GM12872 (cell line): ENCODE measurements at regions not wholly inside any gene's neighbourhood (a gene's known extent, or its start where the extent isn't known, plus 50 kb on each side); places are given as distances from the start of the nearest gene placed in this dataset.

Source experiments
- TF ChIP-seq, protein P1 (sequence below): IDR thresholded peaks from 3 replicates; pipeline ENCODE4 v1.5.1; 2011; ENCODE audit warnings: low read depth, mild to moderate bottlenecking, low read length, moderate library complexity; ENCODE audit not compliant: insufficient read depth

GRCh38 chr20:12740647-12741046, 268.1 kb upstream of the SPTLC3 start:
- TF ChIP-seq, protein P1, sequence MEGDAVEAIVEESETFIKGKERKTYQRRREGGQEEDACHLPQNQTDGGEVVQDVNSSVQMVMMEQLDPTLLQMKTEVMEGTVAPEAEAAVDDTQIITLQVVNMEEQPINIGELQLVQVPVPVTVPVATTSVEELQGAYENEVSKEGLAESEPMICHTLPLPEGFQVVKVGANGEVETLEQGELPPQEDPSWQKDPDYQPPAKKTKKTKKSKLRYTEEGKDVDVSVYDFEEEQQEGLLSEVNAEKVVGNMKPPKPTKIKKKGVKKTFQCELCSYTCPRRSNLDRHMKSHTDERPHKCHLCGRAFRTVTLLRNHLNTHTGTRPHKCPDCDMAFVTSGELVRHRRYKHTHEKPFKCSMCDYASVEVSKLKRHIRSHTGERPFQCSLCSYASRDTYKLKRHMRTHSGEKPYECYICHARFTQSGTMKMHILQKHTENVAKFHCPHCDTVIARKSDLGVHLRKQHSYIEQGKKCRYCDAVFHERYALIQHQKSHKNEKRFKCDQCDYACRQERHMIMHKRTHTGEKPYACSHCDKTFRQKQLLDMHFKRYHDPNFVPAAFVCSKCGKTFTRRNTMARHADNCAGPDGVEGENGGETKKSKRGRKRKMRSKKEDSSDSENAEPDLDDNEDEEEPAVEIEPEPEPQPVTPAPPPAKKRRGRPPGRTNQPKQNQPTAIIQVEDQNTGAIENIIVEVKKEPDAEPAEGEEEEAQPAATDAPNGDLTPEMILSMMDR = no peak

- TF ChIP-seq, protein P1 = no peak
These were observed 264.7 kb upstream of the SPTLC3 start for GRCh38 chr20:12744037-12744436.

DNA sequence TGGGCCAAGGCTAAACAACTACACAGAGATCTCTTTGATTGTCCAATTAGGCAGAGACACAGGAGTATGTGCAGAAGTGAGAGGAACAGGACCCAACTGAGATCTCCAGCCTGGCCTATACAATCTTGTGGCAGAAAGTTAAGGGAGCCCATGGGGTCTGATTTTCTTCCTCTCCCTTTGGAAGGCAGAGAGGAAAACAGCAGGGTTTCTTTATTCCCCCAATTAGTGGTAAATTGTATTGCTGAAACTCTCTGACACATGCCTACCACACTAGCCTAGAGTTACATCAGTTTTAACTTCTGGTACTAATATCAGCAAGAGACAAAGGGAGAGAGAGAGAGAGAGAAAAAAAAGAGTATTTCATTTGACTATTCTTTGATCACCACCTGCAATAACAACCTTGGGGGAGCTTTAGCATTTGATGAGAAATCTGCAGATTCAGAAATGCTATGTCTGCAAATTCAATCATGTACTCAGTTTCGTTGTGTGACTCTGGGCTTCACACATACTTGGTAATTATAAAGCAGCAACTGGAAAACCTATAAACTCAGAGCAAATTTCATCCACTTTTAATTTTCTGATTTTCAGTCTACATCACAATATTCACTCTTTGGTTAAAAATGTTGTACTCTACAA, 260.3 kb upstream of the SPTLC3 start:
- TF ChIP-seq, protein P1 = no peak

GRCh38 chr20:12750221-12750620, 258.6 kb upstream of the SPTLC3 start:
- TF ChIP-seq, protein P1 = no peak

DNA sequence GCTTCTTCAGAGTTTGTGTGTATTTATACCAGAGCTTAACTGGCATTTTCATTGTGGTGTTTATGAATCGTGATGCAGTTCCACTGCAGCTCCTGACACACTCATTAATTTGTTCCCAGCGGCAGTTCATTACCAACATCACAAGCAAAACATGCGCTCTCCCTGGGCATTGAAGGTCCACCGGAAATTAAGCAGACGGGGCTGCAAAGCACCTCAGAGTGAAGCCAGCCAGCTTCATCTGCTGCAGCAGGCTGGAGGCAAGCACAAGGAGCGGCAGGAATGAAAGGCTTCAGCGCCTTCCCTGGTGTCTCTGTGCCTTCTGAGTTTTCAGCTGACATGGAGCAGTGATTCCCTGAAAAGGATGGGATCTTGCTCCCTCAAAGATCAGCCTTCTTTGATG, 246.0 kb upstream of the SPTLC3 start:
- TF ChIP-seq, protein P1 = no peak

GRCh38 chr20:12763406-12763805, 245.4 kb upstream of the SPTLC3 start:
- TF ChIP-seq, protein P1 = no peak

- TF ChIP-seq, protein P1 = no peak
These were observed 244.7 kb upstream of the SPTLC3 start for GRCh38 chr20:12764053-12764452.
